SK-N-SH treated with all-trans-retinoic acid at 6 μM for 48 hours (cell line): ENCODE measurements at regions not wholly inside any gene's neighbourhood (a gene's known extent, or its start where the extent isn't known, plus 50 kb on each side); places are given as distances from the start of the nearest gene placed in this dataset.

Experiments used
- ATAC-seq: fragments of 200-7000 bp; cut with Tn5 transposase; 3 replicates; pipeline ENCODE4 v1.9.1; 2020; ENCODE audit warnings: mild to moderate bottlenecking, moderate library complexity
- BACH2 ChIP-seq: fragments of 250-450 bp; sonication (Bioruptor Pico); IDR thresholded peaks from 2 replicates; pipeline ENCODE4 v1.9.0; 2021; ENCODE audit warnings: mild to moderate bottlenecking, borderline replicate concordance
- CREB5 ChIP-seq: fragments of 250-450 bp; sonication (Bioruptor Pico); IDR thresholded peaks from 2 replicates; pipeline ENCODE4 v1.5.1; 2020; ENCODE audit warnings: low read depth, mild to moderate bottlenecking, moderate library complexity
- CSDC2 ChIP-seq: fragments of 250-450 bp; sonication (Bioruptor Pico); IDR thresholded peaks from 2 replicates; pipeline ENCODE4 v1.5.0; 2020; ENCODE audit warnings: mild to moderate bottlenecking, moderate library complexity
- CSRNP3 ChIP-seq: fragments of 250-450 bp; sonication (Bioruptor Pico); IDR thresholded peaks from 2 replicates; pipeline ENCODE4 v1.5.1; 2021; ENCODE audit warnings: mild to moderate bottlenecking, moderate library complexity
- ESRRG ChIP-seq: fragments of 250-450 bp; sonication (Bioruptor Pico); IDR thresholded peaks from 2 replicates; pipeline ENCODE4 v1.6.1; 2021; ENCODE audit warnings: mild to moderate bottlenecking
- GLIS3 ChIP-seq: fragments of 250-450 bp; sonication (Bioruptor Pico); IDR thresholded peaks from 2 replicates; pipeline ENCODE4 v1.5.0; 2020; ENCODE audit warnings: mild to moderate bottlenecking, moderate library complexity
- ISL1 ChIP-seq: fragments of 250-450 bp; sonication (Bioruptor Pico); IDR thresholded peaks from 2 replicates; pipeline ENCODE4 v2.1.2; 2022; ENCODE audit warnings: mild to moderate bottlenecking, moderate library complexity
- OSR1 ChIP-seq: fragments of 250-450 bp; sonication (Bioruptor Pico); IDR thresholded peaks from 2 replicates; pipeline ENCODE4 v1.8.0; 2022; ENCODE audit warnings: moderate library complexity, mild to moderate bottlenecking, inconsistent platforms
- PATZ1 ChIP-seq: fragments of 250-450 bp; sonication (Bioruptor Pico); IDR thresholded peaks from 2 replicates; pipeline ENCODE4 v1.8.0; 2020; ENCODE audit warnings: mild to moderate bottlenecking, moderate library complexity, borderline replicate concordance
- POU6F1 ChIP-seq: fragments of 250-450 bp; sonication (Bioruptor Pico); IDR thresholded peaks from 2 replicates; pipeline ENCODE4 v1.8.0; 2021; ENCODE audit warnings: low read depth, mild to moderate bottlenecking, moderate library complexity, borderline replicate concordance
- PPARA ChIP-seq: fragments of 250-450 bp; sonication (Bioruptor Pico); IDR thresholded peaks from 2 replicates; pipeline ENCODE4 v1.5.0; 2020; ENCODE audit warnings: mild to moderate bottlenecking, borderline replicate concordance
- SNAI2 ChIP-seq: fragments of 250-450 bp; sonication (Bioruptor Pico); IDR thresholded peaks from 2 replicates; pipeline ENCODE4 v1.5.0; 2020; ENCODE audit warnings: mild to moderate bottlenecking, moderate library complexity
- TCF4 ChIP-seq: fragments of 250-450 bp; sonication (Bioruptor Pico); IDR thresholded peaks from 2 replicates; pipeline ENCODE4 v1.8.0; 2021; ENCODE audit warnings: mild to moderate bottlenecking, moderate library complexity, borderline replicate concordance
- TOX ChIP-seq: fragments of 250-450 bp; sonication (Bioruptor Pico); IDR thresholded peaks from 2 replicates; pipeline ENCODE4 v1.8.0; 2021; ENCODE audit warnings: mild to moderate bottlenecking, moderate library complexity, borderline replicate concordance
- ZC3H10 ChIP-seq: fragments of 250-450 bp; sonication (Bioruptor Pico); IDR thresholded peaks from 2 replicates; pipeline ENCODE4 v1.5.1; 2021; ENCODE audit warnings: mild to moderate bottlenecking, moderate library complexity
- ZFP3 ChIP-seq: fragments of 250-450 bp; sonication (Bioruptor Pico); IDR thresholded peaks from 2 replicates; pipeline ENCODE4 v1.5.0; 2020; ENCODE audit warnings: mild to moderate bottlenecking, moderate library complexity
- ZFP30 ChIP-seq: fragments of 450-650 bp; formaldehyde crosslinking; IDR thresholded peaks from 2 replicates; pipeline ENCODE4 v1.5.0; 2022; ENCODE audit warnings: mild to moderate bottlenecking, moderate library complexity
- ZNF565 ChIP-seq: fragments of 450-650 bp; formaldehyde crosslinking; conservative IDR thresholded peaks from 2 replicates; pipeline ENCODE4 v1.5.0; 2020; ENCODE audit warnings: low read depth, mild to moderate bottlenecking, moderate library complexity
- ZNF70 ChIP-seq: fragments of 450-650 bp; formaldehyde crosslinking; IDR thresholded peaks from 2 replicates; pipeline ENCODE4 v1.5.0; 2020; ENCODE audit warnings: mild to moderate bottlenecking, moderate library complexity

DNA sequence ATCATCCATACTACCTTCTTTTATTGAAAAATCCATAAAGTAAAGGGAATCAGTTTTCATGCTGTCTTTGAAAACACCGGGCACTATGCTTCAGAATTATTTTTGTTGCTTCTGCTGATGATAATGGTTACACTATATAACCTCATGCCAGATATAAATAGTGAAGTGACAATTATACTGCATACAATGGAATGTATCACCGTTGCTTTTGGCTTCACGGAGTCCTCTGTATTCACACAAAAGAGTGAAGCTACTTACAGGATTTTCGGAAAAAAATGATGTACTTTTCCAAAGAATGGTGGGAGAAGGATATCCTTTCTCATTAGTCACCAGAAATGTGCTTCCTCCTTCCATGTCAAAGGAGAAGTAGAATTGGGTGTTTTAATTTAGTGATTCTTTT lies 159.1 kb upstream of the PITX2 start:
- ATAC-seq = no peak

GRCh38 chr4:110787109-110787508 lies 164.2 kb upstream of the PITX2 start:
- ATAC-seq = no peak
- TF ChIP-seq GLIS3 = no peak
- TF ChIP-seq ISL1 (CRISPR knock-in tag) = no peak
- no peak for TF ChIP-seq BACH2 (CRISPR knock-in tag)

More for the DNA sequence above, 159.1 kb upstream of the PITX2 start:
- TF ChIP-seq ZNF70 (CRISPR knock-in tag) (no peak), CSRNP3 (no peak), BACH2 (CRISPR knock-in tag) (no peak), ZC3H10 (no peak), PPARA (no peak), SNAI2 (CRISPR knock-in tag) (no peak), OSR1 (CRISPR knock-in tag) (no peak), PATZ1 (CRISPR knock-in tag) (no peak), ZFP3 (CRISPR knock-in tag) (no peak), ISL1 (CRISPR knock-in tag) (no peak), POU6F1 (no peak), CREB5 (CRISPR knock-in tag) (no peak), TOX (no peak), TCF4 (CRISPR knock-in tag) (no peak), GLIS3 (no peak), ESRRG (CRISPR knock-in tag) (no peak)

- ATAC-seq = no peak
- TF ChIP-seq TOX = no peak
- no peak for TF ChIP-seq TCF4 (CRISPR knock-in tag)
- no peak for TF ChIP-seq ZNF565 (CRISPR knock-in tag)
- no peak for TF ChIP-seq PATZ1 (CRISPR knock-in tag)
- TF ChIP-seq, all 23 proteins: peak for 0
Measured at GRCh38 chr4:110787707-110788106, 164.8 kb upstream of the PITX2 start.

GRCh38 chr4:110788302-110788701 lies 165.4 kb upstream of the PITX2 start:
- no peak for ATAC-seq
- TF ChIP-seq ZC3H10 = no peak
- no peak for TF ChIP-seq CSRNP3
- no peak for TF ChIP-seq TCF4 (CRISPR knock-in tag)
- no peak for TF ChIP-seq TOX
- TF ChIP-seq BACH2 (CRISPR knock-in tag) = no peak
- no peak for TF ChIP-seq ZFP30 (CRISPR knock-in tag)
- TF ChIP-seq CREB5 (CRISPR knock-in tag) = no peak
- TF ChIP-seq SNAI2 (CRISPR knock-in tag) = no peak
- TF ChIP-seq CSDC2 (CRISPR knock-in tag) = no peak
